Spinal cord (tissue), 9 donors: ENCODE measurements at regions not wholly inside any gene's neighbourhood (a gene's known extent, or its start where the extent isn't known, plus 50 kb on each side); places are given as distances from the start of the nearest gene placed in this dataset.

Source experiments
- DNase-seq, 6 donors: peaks; one replicate each; pipeline versions ENCODE4 v3.0.0 to v3.0.0-alpha.2; 2013 to 2015; ENCODE audit warnings: low spot score in 6 of 6, low read depth in 4 of 6
- H3K27ac ChIP-seq: one replicate; pipeline ENCODE4 v1.5.1; 2013; ENCODE audit warnings: low read depth, low read length, control low read depth
- H3K27me3 ChIP-seq: one replicate; pipeline ENCODE4 v1.6.1; 2013; ENCODE audit warnings: low read length; ENCODE audit not compliant: control insufficient read depth, insufficient read depth
- H3K36me3 ChIP-seq: one replicate; pipeline ENCODE4 v1.6.1; 2013; ENCODE audit warnings: low read length; ENCODE audit not compliant: control insufficient read depth, insufficient read depth
- H3K4me1 ChIP-seq: one replicate; pipeline ENCODE4 v1.6.1; 2013; ENCODE audit warnings: low read length; ENCODE audit not compliant: control insufficient read depth, insufficient read depth
- H3K4me3 ChIP-seq: one replicate; pipeline ENCODE4 v1.5.1; 2013; ENCODE audit warnings: low read depth, low read length, control low read depth
- H3K9me3 ChIP-seq: one replicate; pipeline ENCODE4 v1.6.1; 2013; ENCODE audit warnings: low read length; ENCODE audit not compliant: control insufficient read depth, insufficient read depth
- WGBS: methylation state at CpG from one replicate; pipeline ENCODE4 v1.1.5; 2013; ENCODE audit warnings: missing lambda C conversion rate; ENCODE audit not compliant: insufficient coverage; 5-methylcytosine and 5-hydroxymethylcytosine counted together
- donor health status: healthy.

DNA sequence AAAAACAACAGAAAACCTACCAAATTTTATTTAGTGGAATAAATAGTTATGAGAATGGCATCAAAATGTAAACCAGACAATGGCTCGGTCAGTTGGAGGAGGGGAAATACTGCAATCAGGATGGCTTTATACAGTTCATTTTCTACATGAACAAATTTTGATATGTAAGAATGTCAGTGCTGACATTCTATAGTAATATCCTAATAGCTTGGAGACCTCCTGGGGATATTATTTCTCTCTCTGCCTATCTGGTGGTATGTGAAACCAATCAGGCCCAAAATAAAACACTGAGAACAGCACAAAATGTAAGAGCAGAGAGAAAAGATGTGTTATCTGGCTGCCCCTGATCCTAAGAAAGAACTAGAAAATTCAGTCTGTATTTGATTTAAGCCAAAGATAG is 327.7 kb downstream of the UBE3D start:
- Histone ChIP-seq H3K4me1 (no peaks in the 10 kb centered on the region), H3K27ac (no peak overlapping the region), H3K27me3 (no peaks in the 10 kb centered on the region), H3K4me3 (no peak overlapping the region), H3K9me3 (no peaks in the 10 kb centered on the region), H3K36me3 (no peaks in the 10 kb centered on the region)
- DNase-seq, result no peak
- no CpG with 5 or more reads among the region's 1 CpG for WGBS

DNA sequence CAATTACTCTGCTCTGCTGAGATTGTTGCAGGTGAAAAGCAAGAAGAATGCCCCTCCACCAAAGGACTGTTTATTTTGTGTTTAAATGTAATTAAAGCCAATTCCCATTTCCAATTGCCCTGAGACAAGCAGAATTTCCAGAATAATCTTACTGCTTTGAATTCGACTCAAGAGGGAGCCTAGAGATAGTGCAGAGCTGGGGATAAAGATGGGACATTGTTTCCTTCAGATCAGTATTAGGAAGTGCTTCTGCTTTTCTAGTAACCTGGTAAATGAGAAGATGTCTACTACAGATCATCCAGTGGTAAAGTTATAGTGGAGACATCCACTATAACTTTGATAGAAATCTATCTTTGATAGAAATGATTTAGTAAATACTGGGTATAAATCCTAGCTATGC is 326.9 kb downstream of the UBE3D start:
- no peak overlapping the region for H3K27ac ChIP-seq
- no peaks in the 10 kb centered on the region for H3K36me3 ChIP-seq
- no peak overlapping the region for H3K4me3 ChIP-seq
- peak in 1 of 6 donors; percentile 49 for DNase-seq
- no CpG with 5 or more reads among the region's 1 CpG for WGBS
- no peaks in the 10 kb centered on the region for H3K9me3 ChIP-seq
- H3K27me3 ChIP-seq, result no peaks in the 10 kb centered on the region
- H3K4me1 ChIP-seq, result no peaks in the 10 kb centered on the region

DNA sequence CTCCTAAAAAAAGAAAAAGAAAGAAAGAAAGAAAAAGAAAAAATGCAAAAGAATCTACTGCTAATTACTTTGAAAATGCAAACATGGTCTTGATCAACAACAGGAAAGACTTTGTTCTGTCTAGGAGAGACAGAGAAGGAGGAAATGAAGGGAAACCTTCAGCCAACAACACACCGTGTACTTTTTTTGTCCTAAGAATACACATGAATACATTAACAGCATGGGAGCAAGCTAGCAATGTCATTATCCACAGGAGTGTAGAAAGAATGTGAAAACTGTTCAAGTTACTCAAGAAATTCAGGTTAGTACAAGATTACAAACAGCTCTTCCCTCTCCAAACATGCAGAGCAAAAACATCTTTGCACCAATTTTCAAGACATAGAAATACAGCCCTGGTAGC is 326.3 kb downstream of the UBE3D start:
- Histone ChIP-seq H3K27ac (no peak overlapping the region), H3K27me3 (no peaks in the 10 kb centered on the region)
- no CpG with 5 or more reads among the region's 1 CpG for WGBS

GRCh38 chr6:82740072-82740471 is 325.6 kb downstream of the UBE3D start:
- Histone ChIP-seq H3K4me1 (no peaks in the 10 kb centered on the region), H3K27me3 (no peaks in the 10 kb centered on the region), H3K9me3 (no peaks in the 10 kb centered on the region), H3K27ac (no peak overlapping the region), H3K4me3 (no peak overlapping the region), H3K36me3 (no peaks in the 10 kb centered on the region)
- WGBS, result 17% methylated on average over 1 of the region's 4 CpGs
- DNase-seq, result peak in 2 of 6 donors; percentile 18 to 45

More for the DNA sequence above, 326.3 kb downstream of the UBE3D start:
- no peaks in the 10 kb centered on the region for H3K9me3 ChIP-seq
- H3K36me3 ChIP-seq, result no peaks in the 10 kb centered on the region
- H3K4me3 ChIP-seq, result no peak overlapping the region
- no peaks in the 10 kb centered on the region for H3K4me1 ChIP-seq
- peak in 2 of 6 donors; percentile 21 to 73 for DNase-seq

DNA sequence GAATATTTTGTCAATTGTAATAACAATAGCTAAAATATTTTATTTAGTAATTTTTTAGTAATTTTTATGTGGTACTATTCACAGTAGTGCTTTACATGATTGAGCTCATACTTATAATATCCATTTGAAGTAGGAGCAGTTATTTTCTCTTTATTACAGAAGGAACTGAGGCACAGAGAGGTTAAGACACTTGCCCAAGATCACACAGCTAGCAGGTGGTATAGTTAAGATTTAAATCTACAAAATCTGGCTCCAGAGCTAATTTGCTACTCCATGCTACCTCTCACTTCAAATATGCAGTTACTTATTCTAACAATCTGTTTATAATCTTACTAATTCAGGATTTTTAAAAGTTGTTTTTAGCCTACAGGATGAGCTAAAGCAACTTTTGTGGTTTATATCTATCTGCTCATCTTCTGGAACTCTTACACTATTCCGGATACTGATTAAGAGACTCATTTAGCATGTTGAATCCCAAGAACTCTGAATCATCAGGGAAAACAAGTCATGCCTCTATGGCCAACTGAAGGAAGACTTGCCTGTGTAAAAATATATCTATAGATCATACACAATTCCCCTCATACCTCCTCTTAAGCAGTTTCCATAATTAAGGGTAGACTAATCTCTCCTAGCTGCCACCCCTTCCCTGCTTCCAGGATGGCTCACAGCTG is 324.2 kb downstream of the UBE3D start:
- no CpG with 5 or more reads among the region's 1 CpG for WGBS

DNA sequence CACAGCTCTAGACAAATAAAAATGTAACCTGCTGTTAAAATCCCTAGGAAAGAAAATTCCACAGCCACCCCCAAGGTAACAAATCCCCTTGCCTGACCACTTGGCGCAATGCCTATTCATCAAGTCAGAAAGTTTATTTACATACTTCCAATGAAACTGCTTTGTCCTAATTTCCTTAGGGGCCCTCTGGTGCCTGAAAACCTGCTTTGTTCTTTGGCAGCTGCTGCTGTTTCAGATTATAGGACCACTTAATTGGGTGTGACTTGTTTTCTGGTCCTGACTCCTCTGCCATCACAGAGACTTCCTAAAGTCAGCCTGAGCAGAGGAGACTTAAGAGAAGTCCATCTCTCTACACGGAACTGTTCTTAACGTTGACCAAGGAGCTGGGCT is 323.6 kb downstream of the UBE3D start:
- WGBS, result 38% methylated on average over 3 of the region's 3 CpGs
- Histone ChIP-seq H3K36me3 (no peaks in the 10 kb centered on the region), H3K9me3 (no peaks in the 10 kb centered on the region), H3K4me1 (no peaks in the 10 kb centered on the region), H3K4me3 (no peak overlapping the region), H3K27ac (no peak overlapping the region), H3K27me3 (no peaks in the 10 kb centered on the region)
- DNase-seq, result peak in 1 of 6 donors; percentile 16

More for the DNA sequence above, 324.2 kb downstream of the UBE3D start:
- Histone ChIP-seq H3K9me3 (no peaks in the 10 kb centered on the region), H3K36me3 (no peaks in the 10 kb centered on the region), H3K27me3 (no peaks in the 10 kb centered on the region), H3K4me1 (no peaks in the 10 kb centered on the region), H3K4me3 (no peak overlapping the region), H3K27ac (no peak overlapping the region)
- no peak for DNase-seq

GRCh38 chr6:82744286-82745015 is 321.2 kb downstream of the UBE3D start:
- Histone ChIP-seq H3K4me1 (no peaks in the 10 kb centered on the region), H3K9me3 (no peaks in the 10 kb centered on the region), H3K27me3 (no peaks in the 10 kb centered on the region), H3K4me3 (no peak overlapping the region), H3K36me3 (no peaks in the 10 kb centered on the region), H3K27ac (no peak overlapping the region)
- no CpG with 5 or more reads among the region's 1 CpG for WGBS
- no peak for DNase-seq

DNA sequence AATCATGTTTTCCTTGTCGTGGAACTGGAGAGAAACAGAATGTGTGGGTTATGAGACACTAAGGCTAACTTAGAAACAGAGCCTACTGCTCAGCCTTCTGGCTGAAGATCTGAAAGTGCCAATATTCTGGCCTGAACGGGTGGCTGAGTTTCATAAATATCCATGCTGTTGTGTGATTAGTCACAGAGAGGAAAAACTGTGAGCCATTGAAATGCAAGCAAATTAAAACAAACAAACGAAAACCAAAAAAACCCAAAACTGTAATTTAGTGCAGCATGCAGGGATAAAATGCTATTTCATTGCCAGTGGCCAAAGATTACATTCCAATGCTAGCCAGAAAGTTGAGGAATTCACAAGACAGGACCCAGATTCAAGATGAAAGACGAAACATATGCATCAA is 315.1 kb downstream of the UBE3D start:
- H3K27me3 ChIP-seq, result no peaks in the 10 kb centered on the region
- no peak overlapping the region for H3K27ac ChIP-seq
- DNase-seq, result peak in 1 of 6 donors; percentile 71
- H3K9me3 ChIP-seq, result no peaks in the 10 kb centered on the region
- H3K36me3 ChIP-seq, result no peaks in the 10 kb centered on the region
- 33% methylated on average over 1 of the region's 4 CpGs for WGBS
- H3K4me3 ChIP-seq, result no peak overlapping the region
- H3K4me1 ChIP-seq, result no peaks in the 10 kb centered on the region

GRCh38 chr6:82751718-82752117 is 313.9 kb downstream of the UBE3D start:
- no peaks in the 10 kb centered on the region for H3K9me3 ChIP-seq
- H3K27me3 ChIP-seq, result no peaks in the 10 kb centered on the region
- no peak overlapping the region for H3K27ac ChIP-seq
- H3K4me1 ChIP-seq, result no peaks in the 10 kb centered on the region
- H3K36me3 ChIP-seq, result no peaks in the 10 kb centered on the region
- DNase-seq, result no peak
- H3K4me3 ChIP-seq, result no peak overlapping the region
